ENCODE measurements at regions not wholly inside any gene's neighbourhood (a gene's known extent, or its start where the extent isn't known, plus 50 kb on each side); places are given as distances from the start of the nearest gene placed in this dataset.

DNA sequence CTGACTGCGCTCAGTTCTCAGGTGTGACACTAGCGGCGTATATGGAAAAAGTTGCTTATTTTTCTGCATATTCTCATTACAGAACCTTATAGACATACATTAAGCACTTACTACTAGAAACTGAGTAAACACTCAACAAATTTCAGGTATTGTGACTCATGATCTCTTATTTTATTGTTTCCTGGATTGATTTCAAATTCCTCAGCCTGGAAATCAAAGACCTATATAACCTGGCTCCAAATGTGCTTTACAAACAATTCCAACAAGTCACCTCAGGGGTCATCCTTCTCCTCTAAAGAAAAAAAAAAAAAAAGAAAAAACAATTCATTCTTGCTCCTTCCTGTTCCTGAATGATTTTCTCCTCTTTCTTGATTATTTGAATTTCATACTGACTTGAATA is 152.3 kb downstream of the ADAM29 start:
- Histone ChIP-seq H3K79me2 (ENCODE audit: insufficient read depth, low read depth) (no peaks in the 10 kb centered on the region), H2AFZ (ENCODE audit: low read depth) (no peak overlapping the region), H3K27me3 (ENCODE audit: insufficient read depth, low read depth) (no peaks in the 10 kb centered on the region), H3K4me2 (no peak overlapping the region), H4K20me1 (ENCODE audit: insufficient read depth) (no peaks in the 10 kb centered on the region), H3K36me3 (ENCODE audit: insufficient read depth) (no peaks in the 10 kb centered on the region), H3K9ac (no peak overlapping the region), H3K4me1 (ENCODE audit: low read depth, poor library complexity, severe bottlenecking) (peaks cover 17% of the 10 kb centered on the region), H3K4me3 (IDR thresholded peaks at IDR 0.05; ENCODE audit: insufficient read depth, low read depth, low read length) (no peak overlapping the region), H3K27ac (no peak overlapping the region)
- TF ChIP-seq, protein P1, sequence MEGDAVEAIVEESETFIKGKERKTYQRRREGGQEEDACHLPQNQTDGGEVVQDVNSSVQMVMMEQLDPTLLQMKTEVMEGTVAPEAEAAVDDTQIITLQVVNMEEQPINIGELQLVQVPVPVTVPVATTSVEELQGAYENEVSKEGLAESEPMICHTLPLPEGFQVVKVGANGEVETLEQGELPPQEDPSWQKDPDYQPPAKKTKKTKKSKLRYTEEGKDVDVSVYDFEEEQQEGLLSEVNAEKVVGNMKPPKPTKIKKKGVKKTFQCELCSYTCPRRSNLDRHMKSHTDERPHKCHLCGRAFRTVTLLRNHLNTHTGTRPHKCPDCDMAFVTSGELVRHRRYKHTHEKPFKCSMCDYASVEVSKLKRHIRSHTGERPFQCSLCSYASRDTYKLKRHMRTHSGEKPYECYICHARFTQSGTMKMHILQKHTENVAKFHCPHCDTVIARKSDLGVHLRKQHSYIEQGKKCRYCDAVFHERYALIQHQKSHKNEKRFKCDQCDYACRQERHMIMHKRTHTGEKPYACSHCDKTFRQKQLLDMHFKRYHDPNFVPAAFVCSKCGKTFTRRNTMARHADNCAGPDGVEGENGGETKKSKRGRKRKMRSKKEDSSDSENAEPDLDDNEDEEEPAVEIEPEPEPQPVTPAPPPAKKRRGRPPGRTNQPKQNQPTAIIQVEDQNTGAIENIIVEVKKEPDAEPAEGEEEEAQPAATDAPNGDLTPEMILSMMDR (conservative IDR thresholded peaks at IDR 0.05; ENCODE audit: low read depth, low read length), result no peak

DNA sequence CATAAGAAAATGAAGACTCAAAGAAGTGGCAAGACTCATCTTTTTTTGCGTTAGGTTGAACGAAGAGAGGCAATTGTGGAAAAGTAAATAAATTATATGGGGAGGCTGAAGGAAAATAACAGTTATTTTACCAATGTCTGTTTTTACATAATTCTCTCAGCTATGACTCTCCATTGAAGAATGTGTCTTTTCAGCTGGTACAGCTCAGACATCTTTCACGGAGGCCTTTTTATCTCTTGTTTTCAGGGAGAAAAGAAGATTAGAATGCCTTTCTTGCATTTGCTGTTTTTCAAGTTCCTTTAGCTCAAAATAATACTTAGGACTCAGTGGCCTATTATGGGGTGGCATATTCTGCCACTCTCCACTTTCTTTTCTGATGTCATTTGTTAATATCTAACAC is 153.0 kb downstream of the ADAM29 start:
- H3K27ac ChIP-seq, result no peak overlapping the region
- no peaks in the 10 kb centered on the region for H4K20me1 ChIP-seq (ENCODE audit: insufficient read depth)
- H2AFZ ChIP-seq (ENCODE audit: low read depth), result no peak overlapping the region
- H3K27me3 ChIP-seq (ENCODE audit: insufficient read depth, low read depth), result no peaks in the 10 kb centered on the region
- H3K4me3 ChIP-seq (IDR thresholded peaks at IDR 0.05; ENCODE audit: insufficient read depth, low read depth, low read length), result no peak overlapping the region
- TF ChIP-seq, protein P1 (conservative IDR thresholded peaks at IDR 0.05; ENCODE audit: low read depth, low read length), result no peak
- H3K4me1 ChIP-seq (ENCODE audit: low read depth, poor library complexity, severe bottlenecking), result peaks cover 17% of the 10 kb centered on the region
- H3K9ac ChIP-seq, result no peak overlapping the region
- H3K79me2 ChIP-seq (ENCODE audit: insufficient read depth, low read depth), result no peaks in the 10 kb centered on the region
- H3K36me3 ChIP-seq (ENCODE audit: insufficient read depth), result no peaks in the 10 kb centered on the region
- no peak overlapping the region for H3K4me2 ChIP-seq

DNA sequence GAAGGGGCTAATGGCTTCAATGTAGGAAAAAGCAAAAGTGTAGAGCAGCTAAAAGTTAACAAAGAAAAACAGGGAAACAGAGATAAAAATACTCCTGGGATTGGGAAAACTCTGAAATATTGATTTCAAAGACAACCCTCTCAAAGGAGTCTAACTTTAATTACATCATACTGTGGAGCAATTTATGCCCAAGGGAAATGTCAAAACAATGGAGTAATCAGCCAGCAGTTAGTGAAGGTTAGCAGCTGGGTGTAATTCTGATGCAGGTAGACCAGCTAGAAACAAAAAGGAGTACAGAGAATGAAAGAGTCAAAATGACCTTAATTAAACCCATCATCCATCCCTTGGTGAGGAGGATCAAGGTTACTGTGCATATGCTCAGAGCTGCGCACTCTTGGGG is 169.0 kb downstream of the ADAM29 start:
- Histone ChIP-seq H4K20me1 (ENCODE audit: insufficient read depth) (no peaks in the 10 kb centered on the region; the same call in 1 of the 2 replicates), H3K9ac (no peak overlapping the region), H3K4me1 (ENCODE audit: low read depth, poor library complexity, severe bottlenecking) (no peaks in the 10 kb centered on the region), H3K79me2 (ENCODE audit: insufficient read depth, low read depth) (no peaks in the 10 kb centered on the region), H3K27ac (no peak overlapping the region), H3K27me3 (ENCODE audit: insufficient read depth, low read depth) (no peaks in the 10 kb centered on the region), H2AFZ (ENCODE audit: low read depth) (no peak overlapping the region), H3K4me3 (IDR thresholded peaks at IDR 0.05; ENCODE audit: insufficient read depth, low read depth, low read length) (no peak overlapping the region), H3K4me2 (no peak overlapping the region), H3K36me3 (ENCODE audit: insufficient read depth) (no peaks in the 10 kb centered on the region)
- TF ChIP-seq, protein P1 (conservative IDR thresholded peaks at IDR 0.05; ENCODE audit: low read depth, low read length), result no peak

DNA sequence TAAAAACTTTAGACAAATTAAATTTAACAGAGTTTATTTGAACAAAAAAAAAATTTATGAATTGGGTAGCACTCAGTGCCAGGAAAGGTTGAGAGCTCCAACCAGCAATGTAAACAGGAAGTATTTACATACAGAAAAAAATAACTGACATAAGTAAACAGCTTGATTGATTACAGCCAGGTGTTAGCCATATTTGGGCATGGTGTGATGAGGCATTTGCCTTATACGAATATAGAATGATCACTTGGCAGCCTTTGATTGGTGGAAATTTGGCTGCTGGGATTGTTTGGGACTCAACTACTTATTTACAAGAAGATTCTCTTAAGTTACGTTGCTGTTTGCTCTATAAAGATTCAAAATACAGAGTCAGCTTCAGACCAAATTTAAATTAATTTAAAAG is 172.0 kb downstream of the ADAM29 start:
- Histone ChIP-seq H3K4me1 (ENCODE audit: low read depth, poor library complexity, severe bottlenecking) (peaks cover 5% of the 10 kb centered on the region), H4K20me1 (ENCODE audit: insufficient read depth) (no peaks in the 10 kb centered on the region), H3K27ac (no peak overlapping the region), H3K79me2 (ENCODE audit: insufficient read depth, low read depth) (no peaks in the 10 kb centered on the region), H2AFZ (ENCODE audit: low read depth) (no peak overlapping the region), H3K4me3 (IDR thresholded peaks at IDR 0.05; ENCODE audit: insufficient read depth, low read depth, low read length) (no peak overlapping the region), H3K9ac (no peak overlapping the region), H3K27me3 (ENCODE audit: insufficient read depth, low read depth) (no peaks in the 10 kb centered on the region), H3K36me3 (ENCODE audit: insufficient read depth) (no peaks in the 10 kb centered on the region), H3K4me2 (no peak overlapping the region)
- TF ChIP-seq, protein P1 (conservative IDR thresholded peaks at IDR 0.05; ENCODE audit: low read depth, low read length), result no peak

All from KMS-11 (cell line).